Stimulated activated CD8-positive, alpha-beta memory T cell treated with anti-CD3 and anti-CD28 coated beads, Interleukin-2, amount 100 ng/mL, for 48 hours (primary cell): ENCODE measurements at regions not wholly inside any gene's neighbourhood (a gene's known extent, or its start where the extent isn't known, plus 50 kb on each side); places are given as distances from the start of the nearest gene placed in this dataset.

Source experiments
- DNase-seq, 2 donors: peaks; one replicate each; pipeline ENCODE4 v3.0.0-alpha.2; 2020; ENCODE audit warnings: low read depth in 2 of 2

DNA sequence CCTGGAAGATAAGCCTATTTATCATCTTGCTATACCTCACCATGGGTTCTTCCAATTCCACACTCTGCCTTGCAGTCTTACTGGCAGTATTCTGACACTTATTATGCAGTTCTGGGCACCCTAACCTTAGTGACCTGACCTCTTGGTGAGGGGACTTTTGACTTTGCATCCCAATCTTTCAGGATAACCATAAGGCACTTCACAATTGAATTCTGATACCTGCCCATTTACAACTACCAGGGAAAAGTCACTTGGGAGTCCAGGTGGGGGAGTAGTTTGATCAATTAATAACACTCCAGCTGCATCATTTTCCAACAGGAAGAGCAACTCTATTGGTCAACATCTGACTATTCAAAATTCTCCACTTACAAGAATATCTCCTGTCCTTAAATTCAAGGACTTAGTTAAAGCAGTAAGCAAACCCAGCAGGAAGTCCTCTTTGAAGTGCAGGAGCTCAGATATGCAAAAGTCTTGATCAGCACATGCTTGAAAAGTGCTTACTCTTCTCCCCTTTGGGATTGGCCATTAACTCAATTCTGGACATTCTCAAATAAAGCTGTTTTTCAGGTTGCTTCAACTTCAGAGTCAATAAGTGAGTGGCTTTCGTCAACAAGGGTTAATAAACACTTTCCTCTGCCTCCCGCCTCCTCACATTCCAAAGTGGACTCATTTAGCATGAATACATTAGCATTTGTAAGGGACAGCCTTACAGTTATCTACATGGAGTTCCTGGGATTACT lies 177.4 kb upstream of the NRIP1 start:
- DNase-seq: no peak

GRCh38 chr21:15242906-15243305 lies 178.1 kb upstream of the NRIP1 start:
- DNase-seq: no peak

- no peak for DNase-seq
Observed at GRCh38 chr21:15243406-15243805, 178.6 kb upstream of the NRIP1 start.

DNA sequence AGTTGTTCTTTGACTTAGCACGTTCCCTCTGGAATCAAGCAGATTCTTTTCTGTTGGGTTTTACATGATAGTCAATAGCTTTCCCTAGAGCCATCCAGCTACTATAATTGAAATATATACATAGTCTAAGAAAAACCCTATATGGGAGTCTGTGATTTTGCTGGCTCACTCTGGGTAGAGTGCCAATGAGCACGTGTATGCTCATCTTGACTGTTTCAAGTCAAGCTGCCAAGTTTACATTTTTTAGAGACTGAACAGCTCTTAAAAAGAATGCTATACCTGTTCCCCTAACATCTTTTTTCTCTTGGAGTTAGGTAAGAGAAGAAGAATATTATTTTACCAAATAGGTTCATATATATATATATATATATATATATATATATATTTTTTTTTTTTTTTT lies 182.8 kb upstream of the NRIP1 start:
- DNase-seq: no peak

GRCh38 chr21:15249285-15249993 lies 184.6 kb upstream of the NRIP1 start:
- no peak for DNase-seq

DNA sequence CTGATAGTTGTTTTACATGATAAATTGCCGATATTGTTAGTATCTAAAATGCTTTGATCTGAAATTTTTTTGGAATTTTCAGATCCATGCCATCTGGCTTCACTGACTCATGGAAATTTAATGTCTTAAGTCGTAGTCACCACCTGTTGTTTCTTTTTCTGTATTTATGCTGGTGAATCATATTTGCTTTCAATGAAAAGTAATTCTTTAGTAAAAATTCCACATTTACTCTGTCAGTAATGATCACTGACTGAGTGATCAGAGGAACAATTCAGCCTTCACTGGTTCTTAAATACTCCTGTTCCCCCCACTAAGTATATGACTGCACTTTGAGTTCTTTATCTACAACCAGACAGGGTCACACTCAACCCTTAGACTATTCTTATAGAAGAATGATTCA lies 185.6 kb upstream of the NRIP1 start:
- DNase-seq: no peak

GRCh38 chr21:15252431-15252830 lies 187.6 kb upstream of the NRIP1 start:
- DNase-seq: no peak

- no peak for DNase-seq
Observed at GRCh38 chr21:15254111-15254510, 189.3 kb upstream of the NRIP1 start.

- no peak for DNase-seq
Observed at GRCh38 chr21:15255261-15255660, 190.5 kb upstream of the NRIP1 start.

DNA sequence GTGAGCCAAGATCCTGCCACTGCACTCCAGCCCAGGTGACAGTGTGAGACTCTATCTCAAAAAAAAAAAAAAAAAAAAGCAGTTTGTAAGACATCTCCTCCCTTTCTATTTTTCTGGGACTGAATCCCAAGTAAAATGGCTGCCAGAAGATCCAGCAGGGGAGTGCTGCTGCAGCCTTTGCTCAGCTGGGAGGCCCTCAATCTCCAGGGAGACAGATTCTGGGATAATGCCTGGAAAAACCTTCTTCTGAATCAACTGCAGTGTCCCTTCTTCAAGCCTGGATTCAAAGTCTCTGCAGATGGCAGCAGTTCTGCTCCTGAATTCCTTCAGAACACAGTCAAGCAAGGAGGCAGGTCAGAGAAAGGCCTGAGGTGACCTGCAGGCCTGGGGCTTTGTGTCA lies 191.0 kb upstream of the NRIP1 start:
- no peak for DNase-seq

DNA sequence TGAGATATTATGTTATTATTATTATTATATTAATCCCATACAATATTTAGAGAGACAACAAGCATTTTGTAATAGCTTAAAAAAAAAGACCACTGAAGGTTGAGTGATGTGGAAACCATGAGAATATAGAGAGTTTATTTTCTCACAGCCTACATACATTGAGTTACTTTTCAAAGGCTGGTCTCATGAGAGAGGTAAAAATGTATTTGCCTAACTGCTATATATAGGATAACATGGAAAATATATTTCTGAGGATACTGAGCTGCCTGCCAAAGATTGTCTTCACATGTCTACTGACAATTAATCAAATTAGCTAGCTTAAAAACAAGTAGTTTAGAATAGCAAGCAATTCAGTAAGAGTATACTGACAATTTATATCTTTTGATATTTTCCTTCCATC lies 192.2 kb upstream of the NRIP1 start:
- DNase-seq: no peak

- no peak for DNase-seq
Observed at GRCh38 chr21:15257646-15258045, 192.8 kb upstream of the NRIP1 start.

DNA sequence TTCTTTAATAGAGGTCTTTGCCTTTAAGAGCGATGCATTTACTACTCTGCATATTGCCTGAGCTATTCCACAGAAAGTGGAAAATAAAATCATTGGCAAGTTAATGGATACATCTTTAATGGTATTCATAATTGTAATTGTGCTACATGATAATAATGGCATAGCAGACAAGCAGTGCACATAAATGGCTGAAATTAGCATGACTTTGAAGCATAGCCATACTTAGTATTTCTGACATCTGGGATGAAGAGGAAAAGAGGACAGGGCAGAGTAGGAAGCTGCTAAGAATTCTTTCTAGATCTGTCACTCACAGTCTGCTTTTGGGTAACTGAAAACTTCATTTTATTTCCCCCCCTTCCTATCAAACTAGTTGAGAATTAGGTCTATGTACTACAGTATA lies 195.0 kb upstream of the NRIP1 start:
- DNase-seq: no peak

DNA sequence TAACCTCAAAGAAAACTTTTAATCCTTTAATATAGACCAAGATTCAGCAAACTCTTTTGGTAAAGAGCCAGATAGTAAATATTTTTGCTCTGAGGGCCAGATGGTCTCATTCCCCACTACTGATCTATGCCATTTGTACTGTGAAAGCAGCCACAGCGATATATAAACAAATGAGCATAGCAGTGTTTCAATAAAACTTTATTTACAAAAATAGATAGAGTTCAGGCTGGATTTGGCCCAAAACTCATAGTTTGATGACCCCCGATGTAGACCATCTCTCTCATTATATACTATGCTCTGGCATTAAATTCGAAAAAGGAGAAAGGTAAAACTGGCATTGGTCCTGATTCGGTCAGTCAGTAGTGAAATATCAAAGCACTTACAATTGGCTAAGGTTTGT lies 195.8 kb upstream of the NRIP1 start:
- no peak for DNase-seq

DNA sequence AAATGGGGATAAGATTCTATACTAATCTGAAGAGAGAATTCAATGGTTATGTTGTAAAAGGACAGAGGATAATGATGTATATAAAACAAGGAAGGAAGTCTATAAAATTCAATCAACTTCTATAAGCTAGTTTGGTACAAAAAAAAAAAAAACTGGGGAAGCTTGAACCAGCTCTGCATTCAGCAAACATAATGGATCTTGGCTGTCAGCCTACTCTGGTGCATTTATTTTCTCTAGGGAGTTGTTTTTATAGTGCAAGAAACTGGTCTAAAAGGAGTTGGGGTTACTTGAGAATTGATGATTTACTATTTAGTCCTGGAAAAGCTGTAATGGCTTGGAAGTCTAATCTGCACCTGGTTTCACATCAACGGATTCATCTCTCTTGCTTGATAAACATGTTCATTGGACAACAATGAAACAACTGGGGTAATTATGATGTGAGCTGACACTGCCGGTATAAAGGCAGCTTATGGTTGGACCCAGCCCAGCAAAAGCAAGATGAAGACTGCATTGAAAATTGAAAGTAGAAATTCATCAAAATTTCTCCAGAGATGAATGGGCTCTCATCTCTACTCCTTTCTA lies 199.4 kb upstream of the NRIP1 start:
- no peak for DNase-seq

- DNase-seq: no peak
Observed at GRCh38 chr21:15272171-15272570, 207.4 kb upstream of the NRIP1 start.

DNA sequence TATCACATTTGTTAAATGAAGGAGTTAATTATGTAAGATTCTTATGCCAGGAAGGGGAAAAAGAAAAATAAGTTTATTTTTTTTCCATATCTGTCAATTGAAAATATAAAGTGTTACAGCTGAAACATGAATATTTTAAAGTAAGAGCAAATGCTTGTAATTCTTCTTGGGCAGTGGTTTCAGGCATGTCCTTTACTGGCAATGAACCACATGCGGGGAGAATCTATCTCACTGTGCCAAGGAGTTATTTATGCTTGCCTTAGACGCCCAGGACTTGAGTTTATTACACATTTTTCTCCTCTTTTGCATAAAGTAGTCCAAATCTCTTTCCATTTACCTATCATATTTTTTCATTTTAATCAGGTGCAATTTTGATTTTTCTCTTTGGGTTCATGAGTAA lies 207.8 kb upstream of the NRIP1 start:
- no peak for DNase-seq

- no peak for DNase-seq
Observed at GRCh38 chr21:15273244-15273643, 208.4 kb upstream of the NRIP1 start.

- no peak for DNase-seq
Observed at GRCh38 chr21:15274701-15275485, 210.1 kb upstream of the NRIP1 start.

DNA sequence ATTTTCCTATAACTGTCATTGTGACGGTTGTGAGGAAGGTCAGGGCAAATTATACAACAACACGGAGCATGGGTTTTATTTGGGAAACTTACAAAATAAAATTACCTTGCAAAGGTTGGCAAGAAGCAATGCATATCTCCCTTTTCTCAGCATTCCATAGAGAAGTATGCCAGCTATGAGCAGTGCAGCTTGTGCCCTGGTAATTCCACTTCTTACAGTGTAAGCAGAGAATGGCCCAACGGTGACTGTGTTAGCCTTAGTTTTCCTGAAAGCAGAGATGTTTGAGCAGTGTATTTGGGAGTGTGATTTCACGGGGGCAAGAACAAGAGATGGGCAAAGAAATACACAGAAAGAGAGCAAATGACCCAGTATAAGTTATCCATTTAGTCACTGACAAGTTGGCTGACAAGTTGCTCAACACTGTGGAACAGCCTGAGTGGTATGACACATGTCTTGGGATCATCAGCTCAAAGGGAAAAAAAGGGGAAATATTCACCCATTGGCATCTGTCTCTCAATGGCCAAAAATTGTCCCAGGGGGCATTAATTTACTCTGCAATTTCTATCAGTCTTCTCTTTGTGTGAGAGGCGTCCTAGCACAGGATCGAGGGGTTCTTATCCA lies 210.9 kb upstream of the NRIP1 start:
- no peak for DNase-seq

GRCh38 chr21:15276243-15276642 lies 211.4 kb upstream of the NRIP1 start:
- DNase-seq: no peak

GRCh38 chr21:15277466-15277865 lies 212.7 kb upstream of the NRIP1 start:
- no peak for DNase-seq
